Mucosa of descending colon (tissue), 3 donors: ENCODE measurements at regions not wholly inside any gene's neighbourhood (a gene's known extent, or its start where the extent isn't known, plus 50 kb on each side); places are given as distances from the start of the nearest gene placed in this dataset.

Source experiments
- ATAC-seq: fragments of 200-7000 bp; cut with Tn5 transposase; one replicate; pipeline ENCODE4 v1.9.1; 2020; ENCODE audit warnings: mild to moderate bottlenecking, moderate library complexity
- DNase-seq, 3 donors: peaks; one replicate each; pipeline ENCODE4 v3.0.0-alpha.2; 2020
- H3K36me3 ChIP-seq: fragments of 200-600 bp; one replicate; pipeline ENCODE4 v1.8.0; 2021; ENCODE audit warnings: low read depth, mild to moderate bottlenecking
- H3K4me1 ChIP-seq: fragments of 200-600 bp; one replicate; pipeline ENCODE4 v1.8.0; 2021; ENCODE audit warnings: low read depth, mild to moderate bottlenecking
- H3K4me3 ChIP-seq: fragments of 200-600 bp; one replicate; pipeline ENCODE4 v1.8.0; 2021; ENCODE audit warnings: mild to moderate bottlenecking
- H3K9me3 ChIP-seq: fragments of 200-600 bp; one replicate; pipeline ENCODE4 v1.8.0; 2021; ENCODE audit warnings: mild to moderate bottlenecking
- intact Hi-C, 2 donors: fragments of 100-400 bp; cut with DNase I in 1 of 2; cut with micrococcal nuclease in 1 of 2; formaldehyde crosslinking; loops; one replicate each; pipeline versions ENCODE4 v1.11.0 to v1.11.1; 2022; cut with DNase I, micrococcal nuclease
- TF ChIP-seq, protein P1 (sequence below): fragments of 200-600 bp; IDR thresholded peaks from one replicate; pipeline ENCODE4 v1.8.0; 2022; ENCODE audit warnings: antibody characterized with exemption, mild to moderate bottlenecking
- donor health status: DM: no; HTN: no; CAD: no; lungs with moderate emphysema.
- donor health status: DM: no; HTN: no; CAD: no.
- donor health status: DM: no; HTN: yes; CAD: no.

DNA sequence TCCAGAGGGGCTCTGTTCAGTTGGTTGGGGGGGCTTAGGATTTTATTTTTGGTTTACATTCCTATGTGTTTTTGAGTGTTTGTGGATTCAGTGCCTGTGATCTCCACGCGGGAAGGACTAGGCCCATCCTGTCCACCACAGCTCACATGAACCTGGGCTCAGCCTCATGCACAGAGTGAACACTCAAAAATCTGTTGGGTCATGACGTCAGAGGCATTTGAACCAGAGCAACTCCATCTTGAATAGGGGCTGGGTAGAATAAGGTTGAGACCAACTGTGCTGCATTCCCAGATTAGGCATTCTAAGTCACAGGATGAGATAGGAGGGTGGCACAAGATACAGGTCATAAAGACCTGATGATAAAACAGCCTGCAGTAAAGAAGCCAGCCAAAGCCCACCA, 133.3 kb downstream of the RAMP3 start:
- DNase-seq (no peak), ATAC-seq (no peak)
- intact Hi-C loops, result no loop called here
- H3K4me1 ChIP-seq, result no peaks in the 10 kb centered on the region
- no peak overlapping the region for H3K4me3 ChIP-seq
- peaks cover 8% of the 10 kb centered on the region for H3K9me3 ChIP-seq
- TF ChIP-seq, protein P1, sequence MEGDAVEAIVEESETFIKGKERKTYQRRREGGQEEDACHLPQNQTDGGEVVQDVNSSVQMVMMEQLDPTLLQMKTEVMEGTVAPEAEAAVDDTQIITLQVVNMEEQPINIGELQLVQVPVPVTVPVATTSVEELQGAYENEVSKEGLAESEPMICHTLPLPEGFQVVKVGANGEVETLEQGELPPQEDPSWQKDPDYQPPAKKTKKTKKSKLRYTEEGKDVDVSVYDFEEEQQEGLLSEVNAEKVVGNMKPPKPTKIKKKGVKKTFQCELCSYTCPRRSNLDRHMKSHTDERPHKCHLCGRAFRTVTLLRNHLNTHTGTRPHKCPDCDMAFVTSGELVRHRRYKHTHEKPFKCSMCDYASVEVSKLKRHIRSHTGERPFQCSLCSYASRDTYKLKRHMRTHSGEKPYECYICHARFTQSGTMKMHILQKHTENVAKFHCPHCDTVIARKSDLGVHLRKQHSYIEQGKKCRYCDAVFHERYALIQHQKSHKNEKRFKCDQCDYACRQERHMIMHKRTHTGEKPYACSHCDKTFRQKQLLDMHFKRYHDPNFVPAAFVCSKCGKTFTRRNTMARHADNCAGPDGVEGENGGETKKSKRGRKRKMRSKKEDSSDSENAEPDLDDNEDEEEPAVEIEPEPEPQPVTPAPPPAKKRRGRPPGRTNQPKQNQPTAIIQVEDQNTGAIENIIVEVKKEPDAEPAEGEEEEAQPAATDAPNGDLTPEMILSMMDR, result no peak
- H3K36me3 ChIP-seq, result no peaks in the 10 kb centered on the region

DNA sequence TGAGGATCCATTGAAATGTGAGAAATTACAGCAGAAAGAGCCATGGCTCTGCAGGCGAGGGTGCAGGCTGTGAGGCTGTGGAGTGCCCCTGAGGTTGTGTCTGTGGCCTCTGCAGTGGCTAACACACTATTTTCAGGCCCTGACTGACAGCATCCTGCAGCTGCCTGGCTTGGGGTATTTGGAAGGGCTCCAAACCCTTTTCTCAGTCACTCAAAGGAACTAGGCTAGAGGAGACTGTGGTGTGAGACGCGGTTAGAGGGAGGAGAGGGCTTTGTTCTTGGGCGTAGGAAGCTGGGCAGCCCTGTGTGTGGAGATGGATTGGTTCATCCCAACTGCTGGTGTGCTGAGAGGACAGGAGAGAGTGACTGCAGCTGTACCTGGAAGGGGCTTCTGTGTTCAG, 134.9 kb downstream of the RAMP3 start:
- intact Hi-C loops, result no loop called here
- DNase-seq (no peak), ATAC-seq (no peak)
- TF ChIP-seq, protein P1, result no peak
- Histone ChIP-seq H3K4me3 (no peak overlapping the region), H3K4me1 (no peaks in the 10 kb centered on the region), H3K36me3 (no peaks in the 10 kb centered on the region), H3K9me3 (peaks cover 8% of the 10 kb centered on the region)

DNA sequence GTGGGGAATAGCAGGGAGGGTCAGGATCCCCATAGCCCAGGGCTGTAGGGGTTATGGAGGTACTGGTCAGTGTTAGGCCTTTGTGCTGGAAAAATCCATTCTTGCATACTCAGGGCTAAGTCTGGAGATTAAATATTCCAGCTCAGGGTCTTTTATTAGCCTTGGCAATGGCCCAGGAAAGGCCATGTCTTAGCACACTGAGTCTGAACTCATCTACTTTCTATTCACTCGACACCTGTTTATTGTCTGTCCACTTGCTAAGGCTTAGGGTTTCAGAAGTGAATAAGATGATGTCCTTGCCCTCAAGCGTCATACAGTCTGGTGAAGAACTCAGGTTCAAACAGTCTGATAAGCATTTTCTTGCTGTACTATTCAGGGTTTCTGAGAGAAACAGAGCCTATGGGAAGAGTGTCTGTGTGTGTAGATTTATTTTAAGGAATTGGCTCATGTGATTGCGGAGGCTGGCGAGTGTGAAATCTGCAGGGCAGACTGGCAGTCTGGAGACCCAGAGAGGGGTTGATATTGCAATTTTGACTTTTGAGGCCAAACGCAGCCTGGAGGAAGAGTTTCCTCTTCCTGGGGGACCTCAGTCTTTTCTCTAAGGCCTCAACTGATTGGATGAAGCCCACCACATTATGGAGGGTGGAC, 135.8 kb downstream of the RAMP3 start:
- ATAC-seq, result no peak
- intact Hi-C loops, result no loop called here
- Histone ChIP-seq H3K9me3 (peaks cover 8% of the 10 kb centered on the region), H3K36me3 (no peaks in the 10 kb centered on the region), H3K4me1 (no peaks in the 10 kb centered on the region), H3K4me3 (no peak overlapping the region)
- no peak for DNase-seq
- TF ChIP-seq, protein P1, result no peak

DNA sequence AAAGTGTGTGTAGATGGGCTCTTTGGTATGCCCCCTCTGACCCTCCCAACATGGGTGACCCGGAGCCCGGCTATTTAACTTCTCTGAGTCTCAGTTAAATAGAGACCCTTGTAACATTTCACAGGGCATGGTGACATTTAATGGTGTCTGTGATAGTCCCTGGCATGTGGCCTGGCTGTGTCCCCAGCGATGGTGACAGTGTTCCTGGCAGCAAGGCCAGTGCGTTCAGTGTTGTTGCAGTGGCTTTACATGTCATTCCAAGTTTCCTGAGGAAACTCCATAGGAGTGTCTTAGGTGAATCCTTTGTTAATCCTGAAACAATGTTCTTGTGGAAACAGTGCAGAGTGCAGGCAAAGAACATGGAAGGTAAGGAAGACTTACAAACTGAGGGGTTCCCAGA, 137.0 kb downstream of the RAMP3 start:
- Histone ChIP-seq H3K4me1 (no peaks in the 10 kb centered on the region), H3K36me3 (no peaks in the 10 kb centered on the region), H3K4me3 (no peak overlapping the region), H3K9me3 (no peaks in the 10 kb centered on the region)
- no peak for ATAC-seq
- intact Hi-C loops, result no loop called here
- no peak for DNase-seq
- TF ChIP-seq, protein P1, result no peak

DNA sequence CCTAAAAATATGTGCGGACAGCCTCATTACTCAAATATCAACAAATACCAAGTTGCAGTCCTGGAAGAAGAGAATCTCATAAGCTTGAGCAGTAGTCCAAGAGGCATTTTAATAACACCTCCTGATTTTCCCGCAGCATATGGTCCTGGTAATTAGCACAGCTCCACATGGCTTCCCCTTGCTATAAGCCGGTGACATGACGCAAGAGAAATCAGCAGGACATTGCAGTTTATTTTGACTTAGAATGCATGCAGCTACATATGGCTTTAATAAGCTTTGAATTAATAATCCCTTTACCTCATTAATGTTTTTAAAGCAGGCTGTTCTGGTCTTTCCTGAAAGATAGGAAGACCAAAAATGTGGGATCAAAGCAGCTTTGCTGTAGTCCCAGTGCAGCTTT, 137.6 kb downstream of the RAMP3 start:
- Histone ChIP-seq H3K9me3 (no peaks in the 10 kb centered on the region), H3K4me1 (no peaks in the 10 kb centered on the region), H3K4me3 (no peak overlapping the region), H3K36me3 (no peaks in the 10 kb centered on the region)
- TF ChIP-seq, protein P1, result no peak
- intact Hi-C loops, result no loop called here
- DNase-seq (no peak), ATAC-seq (no peak)

DNA sequence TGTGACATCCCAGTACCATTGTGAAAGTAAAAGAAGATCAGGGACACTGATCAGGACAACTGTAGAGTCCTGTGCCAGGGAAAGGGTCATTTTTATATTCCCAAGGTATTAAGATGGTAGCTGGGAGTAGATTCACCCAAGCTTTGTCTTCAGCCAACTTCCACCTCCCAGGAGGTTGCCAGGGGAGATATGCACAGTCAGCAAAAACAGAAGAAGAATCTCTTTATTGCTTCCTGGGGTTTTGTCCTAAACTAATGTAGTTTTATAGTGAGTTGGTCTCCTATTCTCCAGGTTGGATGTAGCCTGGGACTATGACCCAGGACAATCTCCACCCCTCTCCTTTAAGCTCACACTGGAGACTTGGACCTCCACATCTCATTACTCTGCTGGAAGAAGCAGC, 139.2 kb downstream of the RAMP3 start:
- ATAC-seq (no peak), DNase-seq (no peak)
- Histone ChIP-seq H3K36me3 (no peaks in the 10 kb centered on the region), H3K4me3 (no peak overlapping the region), H3K4me1 (no peaks in the 10 kb centered on the region), H3K9me3 (no peaks in the 10 kb centered on the region)
- intact Hi-C loops, result no loop called here
- TF ChIP-seq, protein P1, result no peak
